Suprapubic skin (tissue), 4 donors: ENCODE measurements at regions not wholly inside any gene's neighbourhood (a gene's known extent, or its start where the extent isn't known, plus 50 kb on each side); places are given as distances from the start of the nearest gene placed in this dataset.

ENCODE experiments used
- DNase-seq, 2 donors: peaks; one replicate each; pipeline ENCODE4 v3.0.0-alpha.2; 2019; ENCODE audit warnings: low spot score in 2 of 2
- H3K27ac ChIP-seq: fragments of 200-600 bp; sonication (generic); one replicate; pipeline ENCODE4 v1.5.1; 2019
- H3K27me3 ChIP-seq: fragments of 200-600 bp; sonication (generic); one replicate; pipeline ENCODE4 v1.5.1; 2019
- H3K36me3 ChIP-seq: fragments of 200-600 bp; sonication (generic); one replicate; pipeline ENCODE4 v1.5.1; 2019
- H3K4me1 ChIP-seq: fragments of 200-600 bp; sonication (generic); one replicate; pipeline ENCODE4 v1.5.1; 2019
- H3K4me3 ChIP-seq: fragments of 200-600 bp; sonication (generic); one replicate; pipeline ENCODE4 v1.5.1; 2019; ENCODE audit warnings: mild to moderate bottlenecking
- H3K9me3 ChIP-seq: fragments of 200-600 bp; sonication (generic); one replicate; pipeline ENCODE4 v1.5.1; 2019
- CTCF ChIP-seq, 2 donors: fragments of 200-600 bp in 1 of 2; fragments of 450-650 bp in 1 of 2; sonication (generic) in 1 of 2; IDR thresholded peaks; one replicate each; pipeline ENCODE4 v1.5.1; 2016 to 2019; ENCODE audit warnings: antibody characterized with exemption in 2 of 2, mild to moderate bottlenecking in 1 of 2, moderate library complexity in 1 of 2
- EP300 ChIP-seq: sonication (generic); formaldehyde crosslinking; IDR thresholded peaks from one replicate; pipeline ENCODE4 v1.6.1; 2017; ENCODE audit warnings: antibody characterized with exemption
- POLR2A ChIP-seq, 2 donors: fragments of 450-650 bp; IDR thresholded peaks; one replicate each; pipeline ENCODE4 v1.6.1; 2017; ENCODE audit warnings: antibody characterized with exemption in 2 of 2, mild to moderate bottlenecking in 2 of 2, moderate library complexity in 2 of 2
- POLR2AphosphoS5 ChIP-seq, 3 donors: sonication (generic); formaldehyde crosslinking; IDR thresholded peaks; one replicate each; pipeline ENCODE4 v1.6.1; 2017; ENCODE audit warnings: antibody characterized with exemption in 3 of 3
- WGBS: methylation state at CpG from one replicate; pipeline ENCODE4 v1.1.5; 2018; 5-methylcytosine and 5-hydroxymethylcytosine counted together

DNA sequence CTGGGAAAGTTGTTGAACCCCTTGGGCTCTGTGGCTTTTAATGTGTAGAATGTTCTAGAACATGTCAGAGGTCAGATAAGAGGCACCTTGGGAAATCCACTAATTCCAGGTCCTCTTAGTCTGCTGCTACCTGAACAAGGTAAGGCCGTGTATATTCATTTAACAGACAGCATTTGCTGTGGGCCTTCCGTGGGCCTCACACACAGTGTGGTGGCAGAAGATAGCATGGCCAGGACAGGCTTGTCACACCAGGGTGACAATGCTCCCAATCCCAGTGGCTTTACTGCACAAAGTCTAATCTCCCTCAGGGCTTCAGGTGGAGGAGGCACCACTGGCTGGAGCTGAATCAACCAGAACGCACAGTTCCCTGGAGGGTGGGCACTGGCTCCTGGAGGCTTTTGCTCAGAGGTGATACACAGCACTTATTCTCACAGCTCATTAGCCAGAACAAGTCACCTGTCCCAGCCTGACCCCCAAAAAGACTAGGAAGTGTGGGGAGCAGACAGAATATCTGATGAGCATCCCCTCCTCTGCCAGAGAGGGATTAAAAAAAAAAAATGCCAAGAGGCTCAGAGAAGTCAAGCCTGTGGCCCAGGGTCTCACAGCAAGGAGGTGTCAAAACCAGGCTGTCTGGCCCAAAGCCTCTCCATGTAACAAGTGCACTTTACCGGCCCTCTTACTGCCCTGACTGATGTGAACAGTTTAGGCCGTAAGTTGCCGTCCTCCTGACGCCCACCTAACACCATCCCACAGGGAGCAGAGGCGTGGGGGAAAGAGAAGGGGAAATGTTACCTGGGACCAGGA, 216.9 kb upstream of the RAB6C start:
- H3K27ac ChIP-seq = no peak overlapping the region
- DNase-seq = no peak
- H3K4me1 ChIP-seq = peaks cover 13% of the 10 kb centered on the region
- H3K36me3 ChIP-seq = no peaks in the 10 kb centered on the region
- WGBS = 90% methylated on average over 8 of the region's 8 CpGs
- H3K9me3 ChIP-seq = no peaks in the 10 kb centered on the region
- H3K27me3 ChIP-seq = peaks cover 12% of the 10 kb centered on the region
- H3K4me3 ChIP-seq = no peak overlapping the region
- TF ChIP-seq POLR2AphosphoS5 (IDR thresholded peaks at IDR 0.05) (no peak), EP300 (no peak), POLR2A (IDR thresholded peaks at IDR 0.05) (no peak), CTCF (IDR thresholded peaks at IDR 0.05) (no peak)

GRCh38 chr2:129763190-129763846, 216.1 kb upstream of the RAB6C start:
- peak in 1 of 2 donors; percentile 68 for DNase-seq
- peaks cover 10% of the 10 kb centered on the region for H3K4me1 ChIP-seq
- TF ChIP-seq CTCF (IDR thresholded peaks at IDR 0.05) (no peak), POLR2AphosphoS5 (IDR thresholded peaks at IDR 0.05) (no peak), EP300 (no peak), POLR2A (IDR thresholded peaks at IDR 0.05) (no peak)
- WGBS = 88% methylated on average over 6 of the region's 10 CpGs
- H3K27me3 ChIP-seq = peaks cover 12% of the 10 kb centered on the region
- H3K9me3 ChIP-seq = no peaks in the 10 kb centered on the region
- H3K27ac ChIP-seq = no peak overlapping the region
- no peak overlapping the region for H3K4me3 ChIP-seq
- no peaks in the 10 kb centered on the region for H3K36me3 ChIP-seq

DNA sequence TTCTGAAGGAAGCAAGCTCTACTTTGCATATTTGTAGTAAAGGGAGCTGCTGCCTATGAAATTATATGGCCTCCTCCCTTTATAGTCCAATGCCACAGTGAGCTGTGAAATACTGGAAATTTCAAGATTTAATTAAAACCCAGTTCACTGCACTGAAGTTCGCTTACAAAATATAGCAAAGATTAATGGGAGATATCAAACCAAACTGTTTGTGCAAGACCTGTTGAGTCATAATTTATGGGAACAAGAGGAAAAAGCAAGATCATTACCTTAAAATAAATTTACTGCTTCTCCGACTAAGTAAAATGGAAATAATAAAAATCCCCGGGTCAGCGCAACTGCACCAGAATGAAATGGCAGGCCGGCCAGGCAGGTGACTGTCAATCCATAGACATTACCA, 215.5 kb upstream of the RAB6C start:
- WGBS = 73% methylated on average over 5 of the region's 5 CpGs
- no peaks in the 10 kb centered on the region for H3K9me3 ChIP-seq

DNA sequence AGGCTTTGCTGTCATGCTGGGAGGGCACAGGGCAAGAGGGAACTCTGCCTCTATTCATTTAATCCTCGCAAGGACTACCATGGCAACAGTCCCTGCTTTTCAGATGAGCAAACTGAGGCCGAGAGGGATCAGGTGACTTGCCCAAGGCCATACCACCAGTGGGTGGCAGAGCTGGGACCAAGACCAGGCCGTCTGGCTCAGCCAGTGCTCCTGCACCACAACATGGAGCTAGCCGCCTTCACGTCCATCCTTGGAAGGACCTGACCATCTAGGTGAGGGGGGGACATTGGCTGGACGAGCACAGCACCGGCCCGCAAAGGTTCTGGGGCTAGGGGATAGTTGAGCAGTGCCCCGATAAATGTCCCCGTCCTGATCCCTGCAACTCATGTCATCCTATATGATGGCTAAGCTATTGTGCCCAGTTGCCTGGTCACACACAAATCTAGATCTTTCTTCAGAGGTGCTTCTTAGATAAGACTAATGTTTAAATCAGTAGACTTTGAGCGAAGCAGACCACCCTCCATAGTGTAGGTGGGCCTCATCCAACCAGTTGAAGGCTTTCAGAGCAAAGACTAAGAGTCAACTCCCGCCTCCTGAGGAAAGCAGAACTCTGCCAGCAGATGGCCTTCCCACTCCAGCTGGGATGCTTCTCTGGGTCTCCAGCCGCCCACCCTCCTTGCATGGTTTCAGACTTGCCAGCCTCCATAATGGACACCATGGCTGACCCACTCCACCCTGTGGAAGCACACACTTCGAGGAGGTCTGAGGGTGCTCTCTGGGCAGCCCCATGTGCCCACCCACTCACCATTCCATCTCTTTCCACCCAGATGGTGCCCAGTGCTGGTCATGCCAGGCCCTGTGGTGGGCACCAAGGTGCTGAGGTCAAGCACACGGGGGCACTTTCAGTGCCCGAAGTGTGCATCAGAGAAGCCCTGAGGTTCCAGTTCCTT, 214.8 kb upstream of the RAB6C start:
- WGBS = 92% methylated on average over 15 of the region's 16 CpGs

More for the DNA sequence above, 215.5 kb upstream of the RAB6C start:
- H3K27ac ChIP-seq = no peak overlapping the region
- no peak overlapping the region for H3K4me3 ChIP-seq
- H3K36me3 ChIP-seq = no peaks in the 10 kb centered on the region
- peaks cover 3% of the 10 kb centered on the region for H3K4me1 ChIP-seq
- H3K27me3 ChIP-seq = peaks cover 12% of the 10 kb centered on the region
- TF ChIP-seq POLR2AphosphoS5 (IDR thresholded peaks at IDR 0.05) (no peak), POLR2A (IDR thresholded peaks at IDR 0.05) (no peak), CTCF (IDR thresholded peaks at IDR 0.05) (no peak), EP300 (no peak)
- DNase-seq = no peak

More for the DNA sequence above, 214.8 kb upstream of the RAB6C start:
- Histone ChIP-seq H3K36me3 (no peaks in the 10 kb centered on the region), H3K4me1 (no peaks in the 10 kb centered on the region), H3K4me3 (no peak overlapping the region), H3K27me3 (peaks cover 12% of the 10 kb centered on the region), H3K27ac (no peak overlapping the region), H3K9me3 (no peaks in the 10 kb centered on the region)
- DNase-seq = peak in 1 of 2 donors; percentile 52
- TF ChIP-seq POLR2AphosphoS5 (IDR thresholded peaks at IDR 0.05) = no peak
- TF ChIP-seq POLR2A (IDR thresholded peaks at IDR 0.05) = no peak
- TF ChIP-seq EP300 = no peak
- TF ChIP-seq CTCF (IDR thresholded peaks at IDR 0.05) = no peak
